ENCODE measurements at regions not wholly inside any gene's neighbourhood (a gene's known extent, or its start where the extent isn't known, plus 50 kb on each side); places are given as distances from the start of the nearest gene placed in this dataset.

GRCh38 chr4:184955636-184956035, 62.7 kb upstream of the HELT start:
- no peak for TF ChIP-seq CTCF (IDR thresholded peaks at IDR 0.05 in 4 of 5, conservative IDR thresholded peaks at IDR 0.05 in 1 of 5)
- no peak for TF ChIP-seq POLR2A (IDR thresholded peaks at IDR 0.05)

All from gastrocnemius medialis (tissue), 4 donors.